SK-N-SH treated with all-trans-retinoic acid at 6 μM for 48 hours (cell line): ENCODE measurements at regions not wholly inside any gene's neighbourhood (a gene's known extent, or its start where the extent isn't known, plus 50 kb on each side); places are given as distances from the start of the nearest gene placed in this dataset.

Experiments used
- ATAC-seq: fragments of 200-7000 bp; cut with Tn5 transposase; 3 replicates; pipeline ENCODE4 v1.9.1; 2020; ENCODE audit warnings: mild to moderate bottlenecking, moderate library complexity
- CSDC2 ChIP-seq: fragments of 250-450 bp; sonication (Bioruptor Pico); IDR thresholded peaks from 2 replicates; pipeline ENCODE4 v1.5.0; 2020; ENCODE audit warnings: mild to moderate bottlenecking, moderate library complexity
- CSRNP3 ChIP-seq: fragments of 250-450 bp; sonication (Bioruptor Pico); IDR thresholded peaks from 2 replicates; pipeline ENCODE4 v1.5.1; 2021; ENCODE audit warnings: mild to moderate bottlenecking, moderate library complexity
- ESRRG ChIP-seq: fragments of 250-450 bp; sonication (Bioruptor Pico); IDR thresholded peaks from 2 replicates; pipeline ENCODE4 v1.6.1; 2021; ENCODE audit warnings: mild to moderate bottlenecking
- ISL1 ChIP-seq: fragments of 250-450 bp; sonication (Bioruptor Pico); IDR thresholded peaks from 2 replicates; pipeline ENCODE4 v2.1.2; 2022; ENCODE audit warnings: mild to moderate bottlenecking, moderate library complexity
- OSR1 ChIP-seq: fragments of 250-450 bp; sonication (Bioruptor Pico); IDR thresholded peaks from 2 replicates; pipeline ENCODE4 v1.8.0; 2022; ENCODE audit warnings: moderate library complexity, mild to moderate bottlenecking, inconsistent platforms
- PATZ1 ChIP-seq: fragments of 250-450 bp; sonication (Bioruptor Pico); IDR thresholded peaks from 2 replicates; pipeline ENCODE4 v1.8.0; 2020; ENCODE audit warnings: mild to moderate bottlenecking, moderate library complexity, borderline replicate concordance
- PPARA ChIP-seq: fragments of 250-450 bp; sonication (Bioruptor Pico); IDR thresholded peaks from 2 replicates; pipeline ENCODE4 v1.5.0; 2020; ENCODE audit warnings: mild to moderate bottlenecking, borderline replicate concordance
- RARB ChIP-seq: fragments of 250-450 bp; sonication (Bioruptor Pico); IDR thresholded peaks from 2 replicates; pipeline ENCODE4 v1.8.0; 2021; ENCODE audit warnings: mild to moderate bottlenecking, moderate library complexity
- SNAI2 ChIP-seq: fragments of 250-450 bp; sonication (Bioruptor Pico); IDR thresholded peaks from 2 replicates; pipeline ENCODE4 v1.5.0; 2020; ENCODE audit warnings: mild to moderate bottlenecking, moderate library complexity
- TCF4 ChIP-seq: fragments of 250-450 bp; sonication (Bioruptor Pico); IDR thresholded peaks from 2 replicates; pipeline ENCODE4 v1.8.0; 2021; ENCODE audit warnings: mild to moderate bottlenecking, moderate library complexity, borderline replicate concordance
- TOX ChIP-seq: fragments of 250-450 bp; sonication (Bioruptor Pico); IDR thresholded peaks from 2 replicates; pipeline ENCODE4 v1.8.0; 2021; ENCODE audit warnings: mild to moderate bottlenecking, moderate library complexity, borderline replicate concordance
- ZC3H10 ChIP-seq: fragments of 250-450 bp; sonication (Bioruptor Pico); IDR thresholded peaks from 2 replicates; pipeline ENCODE4 v1.5.1; 2021; ENCODE audit warnings: mild to moderate bottlenecking, moderate library complexity
- ZFP3 ChIP-seq: fragments of 250-450 bp; sonication (Bioruptor Pico); IDR thresholded peaks from 2 replicates; pipeline ENCODE4 v1.5.0; 2020; ENCODE audit warnings: mild to moderate bottlenecking, moderate library complexity
- ZFP30 ChIP-seq: fragments of 450-650 bp; formaldehyde crosslinking; IDR thresholded peaks from 2 replicates; pipeline ENCODE4 v1.5.0; 2022; ENCODE audit warnings: mild to moderate bottlenecking, moderate library complexity
- ZNF565 ChIP-seq: fragments of 450-650 bp; formaldehyde crosslinking; conservative IDR thresholded peaks from 2 replicates; pipeline ENCODE4 v1.5.0; 2020; ENCODE audit warnings: low read depth, mild to moderate bottlenecking, moderate library complexity
- ZNF70 ChIP-seq: fragments of 450-650 bp; formaldehyde crosslinking; IDR thresholded peaks from 2 replicates; pipeline ENCODE4 v1.5.0; 2020; ENCODE audit warnings: mild to moderate bottlenecking, moderate library complexity
- ZNF8 ChIP-seq: fragments of 450-650 bp; formaldehyde crosslinking; IDR thresholded peaks from 2 replicates; pipeline ENCODE4 v1.5.0; 2020; ENCODE audit warnings: mild to moderate bottlenecking, moderate library complexity
- TF ChIP-seq, protein P1 (sequence below): fragments of 250-450 bp; sonication (Bioruptor Pico); IDR thresholded peaks from 2 replicates; pipeline ENCODE4 v1.5.1; 2020; ENCODE audit warnings: low read depth, mild to moderate bottlenecking, moderate library complexity
- TF ChIP-seq, protein P2 (sequence below): fragments of 250-450 bp; sonication (Bioruptor Pico); IDR thresholded peaks from 2 replicates; pipeline ENCODE4 v1.5.0; 2020; ENCODE audit warnings: mild to moderate bottlenecking, moderate library complexity

DNA sequence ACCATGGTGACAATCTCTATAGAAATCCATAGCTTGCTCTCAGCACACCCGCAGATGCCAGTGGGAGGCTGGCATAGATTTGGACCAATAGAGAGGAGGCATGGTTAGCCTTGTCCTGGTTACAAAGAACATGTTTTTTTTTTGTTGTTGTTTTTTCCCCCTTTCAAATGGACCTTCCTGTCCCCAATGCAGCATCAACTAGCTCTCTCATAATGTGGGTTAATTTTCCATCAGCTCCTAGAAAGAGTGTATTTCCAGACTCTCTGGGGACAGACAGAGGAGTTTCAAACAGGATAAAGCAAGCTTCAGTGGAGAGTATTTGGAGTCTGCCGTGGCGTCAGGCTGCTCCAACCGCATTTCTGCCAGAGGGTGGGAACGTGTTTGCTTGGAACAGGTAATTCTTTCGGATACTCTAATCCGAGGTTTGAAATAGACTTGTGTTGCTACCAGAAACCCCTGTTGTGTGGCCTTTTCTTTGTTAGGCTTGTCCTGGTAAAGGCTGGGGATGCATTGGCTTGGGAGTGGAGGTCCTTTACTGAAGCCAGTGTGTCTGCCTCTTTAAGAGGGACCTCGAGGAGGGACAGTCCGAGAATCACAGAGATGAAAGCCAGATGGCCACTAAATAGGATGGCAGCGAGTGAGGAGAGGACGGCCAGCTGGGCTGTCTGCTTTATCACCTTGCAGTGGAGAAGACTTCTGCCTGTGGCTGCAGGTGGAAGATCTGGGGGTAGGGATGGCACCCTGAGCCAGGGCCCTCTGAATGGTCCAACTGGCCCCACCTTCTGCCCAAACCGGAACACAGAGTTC is 130.5 kb upstream of the CPEB4 start:
- TF ChIP-seq OSR1 (no peak), ESRRG (CRISPR knock-in tag) (no peak), SNAI2 (CRISPR knock-in tag) (0 out of 2 replicates have a peak, but pooled peaks have one; percentile 17), TCF4 (peak; percentile 84)
- TF ChIP-seq, protein P1, sequence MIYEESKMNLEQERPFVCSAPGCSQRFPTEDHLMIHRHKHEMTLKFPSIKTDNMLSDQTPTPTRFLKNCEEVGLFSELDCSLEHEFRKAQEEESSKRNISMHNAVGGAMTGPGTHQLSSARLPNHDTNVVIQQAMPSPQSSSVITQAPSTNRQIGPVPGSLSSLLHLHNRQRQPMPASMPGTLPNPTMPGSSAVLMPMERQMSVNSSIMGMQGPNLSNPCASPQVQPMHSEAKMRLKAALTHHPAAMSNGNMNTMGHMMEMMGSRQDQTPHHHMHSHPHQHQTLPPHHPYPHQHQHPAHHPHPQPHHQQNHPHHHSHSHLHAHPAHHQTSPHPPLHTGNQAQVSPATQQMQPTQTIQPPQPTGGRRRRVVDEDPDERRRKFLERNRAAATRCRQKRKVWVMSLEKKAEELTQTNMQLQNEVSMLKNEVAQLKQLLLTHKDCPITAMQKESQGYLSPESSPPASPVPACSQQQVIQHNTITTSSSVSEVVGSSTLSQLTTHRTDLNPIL (CRISPR knock-in tag): no peak
- TF ChIP-seq, protein P2, sequence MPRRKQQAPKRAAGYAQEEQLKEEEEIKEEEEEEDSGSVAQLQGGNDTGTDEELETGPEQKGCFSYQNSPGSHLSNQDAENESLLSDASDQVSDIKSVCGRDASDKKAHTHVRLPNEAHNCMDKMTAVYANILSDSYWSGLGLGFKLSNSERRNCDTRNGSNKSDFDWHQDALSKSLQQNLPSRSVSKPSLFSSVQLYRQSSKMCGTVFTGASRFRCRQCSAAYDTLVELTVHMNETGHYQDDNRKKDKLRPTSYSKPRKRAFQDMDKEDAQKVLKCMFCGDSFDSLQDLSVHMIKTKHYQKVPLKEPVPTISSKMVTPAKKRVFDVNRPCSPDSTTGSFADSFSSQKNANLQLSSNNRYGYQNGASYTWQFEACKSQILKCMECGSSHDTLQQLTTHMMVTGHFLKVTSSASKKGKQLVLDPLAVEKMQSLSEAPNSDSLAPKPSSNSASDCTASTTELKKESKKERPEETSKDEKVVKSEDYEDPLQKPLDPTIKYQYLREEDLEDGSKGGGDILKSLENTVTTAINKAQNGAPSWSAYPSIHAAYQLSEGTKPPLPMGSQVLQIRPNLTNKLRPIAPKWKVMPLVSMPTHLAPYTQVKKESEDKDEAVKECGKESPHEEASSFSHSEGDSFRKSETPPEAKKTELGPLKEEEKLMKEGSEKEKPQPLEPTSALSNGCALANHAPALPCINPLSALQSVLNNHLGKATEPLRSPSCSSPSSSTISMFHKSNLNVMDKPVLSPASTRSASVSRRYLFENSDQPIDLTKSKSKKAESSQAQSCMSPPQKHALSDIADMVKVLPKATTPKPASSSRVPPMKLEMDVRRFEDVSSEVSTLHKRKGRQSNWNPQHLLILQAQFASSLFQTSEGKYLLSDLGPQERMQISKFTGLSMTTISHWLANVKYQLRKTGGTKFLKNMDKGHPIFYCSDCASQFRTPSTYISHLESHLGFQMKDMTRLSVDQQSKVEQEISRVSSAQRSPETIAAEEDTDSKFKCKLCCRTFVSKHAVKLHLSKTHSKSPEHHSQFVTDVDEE: peak; percentile 81
- ATAC-seq: peak; percentile 52; the same call in 1 of the 3 replicates

- no peak for ATAC-seq
- no peak for TF ChIP-seq PPARA (CRISPR knock-in tag)
- no peak for TF ChIP-seq ZFP3 (CRISPR knock-in tag)
- no peak for TF ChIP-seq CSDC2 (CRISPR knock-in tag)
- no peak for TF ChIP-seq TOX (CRISPR knock-in tag)
- TF ChIP-seq SNAI2 (CRISPR knock-in tag): no peak
- no peak for TF ChIP-seq OSR1
- TF ChIP-seq TCF4: no peak
- no peak for TF ChIP-seq ZC3H10 (CRISPR knock-in tag)
- no peak for TF ChIP-seq RARB (CRISPR knock-in tag)
These were observed 129.5 kb upstream of the CPEB4 start for GRCh38 chr5:173758676-173759075.

DNA sequence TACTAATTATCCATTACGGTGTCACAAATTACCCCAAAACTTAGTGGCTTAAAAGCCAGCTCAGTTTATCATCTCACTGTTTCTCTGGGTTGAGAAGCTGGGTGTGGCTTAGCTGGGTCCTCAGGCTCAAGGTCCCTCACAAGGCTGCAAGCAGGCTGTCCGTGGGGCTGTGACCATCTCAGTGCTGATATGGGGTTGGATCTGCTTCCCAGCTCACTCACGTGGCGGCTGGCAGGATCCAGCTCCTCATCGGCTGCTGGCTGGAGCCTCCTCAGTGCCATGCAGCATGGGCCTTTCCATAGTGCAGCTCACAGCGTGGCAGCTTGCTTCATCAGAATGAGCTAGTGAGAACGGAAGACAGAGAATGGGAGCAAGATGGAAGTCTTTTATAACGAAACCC is 128.5 kb upstream of the CPEB4 start:
- TF ChIP-seq, protein P1 (CRISPR knock-in tag): no peak
- TF ChIP-seq ZNF70 (CRISPR knock-in tag) (no peak), ZFP30 (no peak), TCF4 (no peak), PATZ1 (CRISPR knock-in tag) (no peak), ZNF565 (CRISPR knock-in tag) (no peak), ISL1 (CRISPR knock-in tag) (no peak), ZC3H10 (CRISPR knock-in tag) (no peak), RARB (CRISPR knock-in tag) (no peak), OSR1 (no peak), TOX (CRISPR knock-in tag) (no peak), ESRRG (CRISPR knock-in tag) (no peak), CSRNP3 (CRISPR knock-in tag) (no peak), PPARA (CRISPR knock-in tag) (no peak), ZNF8 (CRISPR knock-in tag) (no peak)
- no peak for ATAC-seq
